ENCODE measurements at regions not wholly inside any gene's neighbourhood (a gene's known extent, or its start where the extent isn't known, plus 50 kb on each side); places are given as distances from the start of the nearest gene placed in this dataset.

- TF ChIP-seq CTCF (IDR thresholded peaks at IDR 0.05) = no peak
- TF ChIP-seq SP1 (CRISPR knock-in tag; conservative IDR thresholded peaks at IDR 0.05) = no peak
- no peak for TF ChIP-seq TEAD4 (CRISPR knock-in tag; IDR thresholded peaks at IDR 0.05)
- TF ChIP-seq, protein P1, sequence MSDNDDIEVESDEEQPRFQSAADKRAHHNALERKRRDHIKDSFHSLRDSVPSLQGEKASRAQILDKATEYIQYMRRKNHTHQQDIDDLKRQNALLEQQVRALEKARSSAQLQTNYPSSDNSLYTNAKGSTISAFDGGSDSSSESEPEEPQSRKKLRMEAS (CRISPR knock-in tag; IDR thresholded peaks at IDR 0.05) = no peak
Measured at GRCh38 chr2:6562771-6563170, 302.9 kb downstream of the CMPK2 start.

Data from WTC11 (cell line).